ENCODE measurements at regions not wholly inside any gene's neighbourhood (a gene's known extent, or its start where the extent isn't known, plus 50 kb on each side); places are given as distances from the start of the nearest gene placed in this dataset.
"Not testable (repeated sequence)": the region's sequence is repeated elsewhere in the genome, so short reads cannot be mapped to it uniquely, and the experiment has no call there.

- TF ChIP-seq CTCF, EZH2 (IDR thresholded peaks at IDR 0.05): not testable (repeated sequence)
These were observed 1007.3 kb upstream of the ADAMTS5 start for GRCh38 chr21:27974152-27974551.
